Naive thymus-derived CD8-positive, alpha-beta T cell (primary cell): ENCODE measurements at regions not wholly inside any gene's neighbourhood (a gene's known extent, or its start where the extent isn't known, plus 50 kb on each side); places are given as distances from the start of the nearest gene placed in this dataset.

Source experiments
- ATAC-seq, 2 donors: fragments of 150-1000 bp; cut with Tn5 transposase in 1 of 2; sonication (Bioruptor Pico), chemical (Tn5 transposase) in 1 of 2; 1 replicate in 1 of 2; 2 replicates in 1 of 2; pipeline ENCODE4 v1.10.0; 2021; ENCODE audit warnings: mild to moderate bottlenecking in 2 of 2, moderate library complexity in 2 of 2
- POLR2A ChIA-PET: fragments of 350-600 bp; sonication (Branson Sonifier 250); formaldehyde crosslinking; loops from one replicate; lab custom pipeline; 2021; ENCODE audit warnings: antibody characterized with exemption; lab: Charles Lee
- DNase-seq, 10 donors: peaks; one replicate each; pipeline versions ENCODE4 v3.0.0 to v3.0.0-alpha.2; 2020 to 2022
- H3K27ac Mint-ChIP-seq, 10 donors: one replicate each; pipeline ENCODE4 v1.8.0; 2020 to 2022; ENCODE audit warnings: mild to moderate bottlenecking in 10 of 10, mixed read lengths in 10 of 10, moderate library complexity in 4 of 10, inconsistent platforms in 1 of 10
- H3K27me3 Mint-ChIP-seq, 5 donors: one replicate each; pipeline ENCODE4 v1.8.0; 2021 to 2022; ENCODE audit warnings: mixed read lengths in 5 of 5
- H3K36me3 Mint-ChIP-seq, 3 donors: one replicate each; pipeline ENCODE4 v1.8.0; 2020 to 2022; ENCODE audit warnings: mixed read lengths in 3 of 3, mild to moderate bottlenecking in 2 of 3, inconsistent platforms in 1 of 3
- H3K4me1 Mint-ChIP-seq, 4 donors: one replicate each; pipeline ENCODE4 v1.8.0; 2021 to 2022; ENCODE audit warnings: mixed read lengths in 4 of 4
- H3K4me3 Mint-ChIP-seq, 10 donors: one replicate each; pipeline ENCODE4 v1.8.0; 2020 to 2022; ENCODE audit warnings: mild to moderate bottlenecking in 10 of 10, mixed read lengths in 10 of 10, moderate library complexity in 6 of 10, inconsistent platforms in 1 of 10
- H3K9me3 Mint-ChIP-seq, 9 donors: one replicate each; pipeline ENCODE4 v1.8.0; 2020 to 2022; ENCODE audit warnings: mixed read lengths in 9 of 9, mild to moderate bottlenecking in 3 of 9, inconsistent platforms in 1 of 9, moderate library complexity in 1 of 9

GRCh38 chr11:37770145-37770544, 1172.1 kb upstream of the RAG2 start:
- ATAC-seq (no peak), DNase-seq (no peak)
- Mint-ChIP-seq H3K27me3 (no peaks in the 10 kb centered on the region), H3K4me3 (no peak overlapping the region), H3K9me3 (peaks cover 0 to 16% (median 9%) of the 10 kb centered on the region in 9 donors), H3K4me1 (no peaks in the 10 kb centered on the region), H3K27ac (no peak overlapping the region), H3K36me3 (no peaks in the 10 kb centered on the region)
- POLR2A ChIA-PET = no interaction called here

GRCh38 chr11:37762079-37762478, 1164.0 kb upstream of the RAG2 start:
- Mint-ChIP-seq H3K9me3 (peaks cover 0 to 33% (median 7%) of the 10 kb centered on the region in 9 donors), H3K4me1 (no peaks in the 10 kb centered on the region), H3K4me3 (no peak overlapping the region), H3K36me3 (no peaks in the 10 kb centered on the region), H3K27ac (no peak overlapping the region), H3K27me3 (no peaks in the 10 kb centered on the region)
- DNase-seq (no peak), ATAC-seq (no peak)
- POLR2A ChIA-PET = no interaction called here

- H3K27me3 Mint-ChIP-seq = no peaks in the 10 kb centered on the region
- ATAC-seq (no peak), DNase-seq (no peak)
- no peaks in the 10 kb centered on the region for H3K36me3 Mint-ChIP-seq
- POLR2A ChIA-PET = no interaction called here
- peaks cover 0 to 40% (median 8%) of the 10 kb centered on the region in 9 donors for H3K9me3 Mint-ChIP-seq
- no peak overlapping the region for H3K27ac Mint-ChIP-seq
- H3K4me3 Mint-ChIP-seq = no peak overlapping the region
- no peaks in the 10 kb centered on the region for H3K4me1 Mint-ChIP-seq
Measured at GRCh38 chr11:37755521-37755920, 1157.5 kb upstream of the RAG2 start.

- Mint-ChIP-seq H3K27me3 (no peaks in the 10 kb centered on the region), H3K4me1 (no peaks in the 10 kb centered on the region), H3K4me3 (no peak overlapping the region), H3K27ac (no peak overlapping the region), H3K9me3 (peaks cover 0 to 35% (median 7%) of the 10 kb centered on the region in 9 donors), H3K36me3 (no peaks in the 10 kb centered on the region)
- no peak for DNase-seq
- no peak for ATAC-seq
- POLR2A ChIA-PET = no interaction called here
Measured at GRCh38 chr11:37748641-37749040, 1150.6 kb upstream of the RAG2 start.

GRCh38 chr11:37747121-37747520, 1149.1 kb upstream of the RAG2 start:
- no peak for ATAC-seq
- no peaks in the 10 kb centered on the region for H3K27me3 Mint-ChIP-seq
- H3K4me1 Mint-ChIP-seq = no peaks in the 10 kb centered on the region
- H3K4me3 Mint-ChIP-seq = no peak overlapping the region
- no peak for DNase-seq
- H3K9me3 Mint-ChIP-seq = peaks cover 0 to 35% (median 8%) of the 10 kb centered on the region in 9 donors
- no peak overlapping the region for H3K27ac Mint-ChIP-seq
- no peaks in the 10 kb centered on the region for H3K36me3 Mint-ChIP-seq
- POLR2A ChIA-PET = no interaction called here

- DNase-seq (no peak), ATAC-seq (no peak)
- POLR2A ChIA-PET = no interaction called here
- Mint-ChIP-seq H3K9me3 (peaks cover 0 to 12% (median 7%) of the 10 kb centered on the region in 9 donors), H3K4me3 (no peak overlapping the region), H3K27ac (no peak overlapping the region), H3K36me3 (no peaks in the 10 kb centered on the region), H3K27me3 (no peaks in the 10 kb centered on the region), H3K4me1 (no peaks in the 10 kb centered on the region)
Measured at GRCh38 chr11:37727371-37727770, 1129.3 kb upstream of the RAG2 start.

GRCh38 chr11:37724315-37724714, 1126.3 kb upstream of the RAG2 start:
- no peaks in the 10 kb centered on the region for H3K27me3 Mint-ChIP-seq
- no peaks in the 10 kb centered on the region for H3K4me1 Mint-ChIP-seq
- H3K9me3 Mint-ChIP-seq = peaks cover 0 to 21% (median 7%) of the 10 kb centered on the region in 9 donors
- ATAC-seq = no peak
- no peak overlapping the region for H3K27ac Mint-ChIP-seq
- no peak overlapping the region for H3K4me3 Mint-ChIP-seq
- H3K36me3 Mint-ChIP-seq = no peaks in the 10 kb centered on the region
- POLR2A ChIA-PET = no interaction called here
- no peak for DNase-seq

GRCh38 chr11:37721485-37721884, 1123.4 kb upstream of the RAG2 start:
- Mint-ChIP-seq H3K9me3 (peaks cover 0 to 20% (median 7%) of the 10 kb centered on the region in 9 donors), H3K4me1 (no peaks in the 10 kb centered on the region), H3K36me3 (no peaks in the 10 kb centered on the region), H3K27ac (no peak overlapping the region), H3K4me3 (no peak overlapping the region), H3K27me3 (no peaks in the 10 kb centered on the region)
- DNase-seq = no peak
- POLR2A ChIA-PET = no interaction called here
- no peak for ATAC-seq

- no peak for DNase-seq
- no peaks in the 10 kb centered on the region for H3K27me3 Mint-ChIP-seq
- POLR2A ChIA-PET = no interaction called here
- no peaks in the 10 kb centered on the region for H3K36me3 Mint-ChIP-seq
- H3K4me1 Mint-ChIP-seq = no peaks in the 10 kb centered on the region
- peaks cover 0 to 15% (median 4%) of the 10 kb centered on the region in 9 donors for H3K9me3 Mint-ChIP-seq
- ATAC-seq = no peak
- H3K4me3 Mint-ChIP-seq = no peak overlapping the region
- no peak overlapping the region for H3K27ac Mint-ChIP-seq
Measured at GRCh38 chr11:37718431-37718999, 1120.5 kb upstream of the RAG2 start.

- H3K36me3 Mint-ChIP-seq = no peaks in the 10 kb centered on the region
- H3K4me3 Mint-ChIP-seq = no peak overlapping the region
- POLR2A ChIA-PET = no interaction called here
- H3K27ac Mint-ChIP-seq = no peak overlapping the region
- ATAC-seq (no peak), DNase-seq (no peak)
- H3K4me1 Mint-ChIP-seq = no peaks in the 10 kb centered on the region
- no peaks in the 10 kb centered on the region for H3K27me3 Mint-ChIP-seq
- H3K9me3 Mint-ChIP-seq = peaks cover 0 to 14% (median 0%) of the 10 kb centered on the region in 9 donors
Measured at GRCh38 chr11:37712251-37712650, 1114.2 kb upstream of the RAG2 start.

- H3K36me3 Mint-ChIP-seq = no peaks in the 10 kb centered on the region
Measured at GRCh38 chr11:37710031-37710430, 1112.0 kb upstream of the RAG2 start.

GRCh38 chr11:37704791-37705190, 1106.8 kb upstream of the RAG2 start:
- Mint-ChIP-seq H3K27ac (no peak overlapping the region), H3K4me1 (no peaks in the 10 kb centered on the region)
- POLR2A ChIA-PET = no interaction called here

More at GRCh38 chr11:37710031-37710430, 1112.0 kb upstream of the RAG2 start:
- ATAC-seq (no peak), DNase-seq (no peak)
- POLR2A ChIA-PET = no interaction called here
- H3K9me3 Mint-ChIP-seq = peaks cover 0 to 14% (median 2%) of the 10 kb centered on the region in 9 donors
- H3K4me3 Mint-ChIP-seq = no peak overlapping the region
- no peaks in the 10 kb centered on the region for H3K27me3 Mint-ChIP-seq
- H3K27ac Mint-ChIP-seq = no peak overlapping the region
- no peaks in the 10 kb centered on the region for H3K4me1 Mint-ChIP-seq

GRCh38 chr11:37699644-37700043, 1101.6 kb upstream of the RAG2 start:
- Mint-ChIP-seq H3K9me3 (peaks cover 9 to 28% (median 15%) of the 10 kb centered on the region in 9 donors), H3K27me3 (no peaks in the 10 kb centered on the region), H3K27ac (no peak overlapping the region), H3K36me3 (peaks cover 0 to 6% (median 0%) of the 10 kb centered on the region in 3 donors), H3K4me1 (no peaks in the 10 kb centered on the region), H3K4me3 (no peak overlapping the region)
- DNase-seq (no peak), ATAC-seq (no peak)
- POLR2A ChIA-PET = no interaction called here

More at GRCh38 chr11:37704791-37705190, 1106.8 kb upstream of the RAG2 start:
- DNase-seq = no peak
- ATAC-seq = no peak
- no peak overlapping the region for H3K4me3 Mint-ChIP-seq
- H3K9me3 Mint-ChIP-seq = peaks cover 0 to 14% (median 5%) of the 10 kb centered on the region in 9 donors
- no peaks in the 10 kb centered on the region for H3K27me3 Mint-ChIP-seq
- H3K36me3 Mint-ChIP-seq = no peaks in the 10 kb centered on the region

GRCh38 chr11:37695283-37695682, 1097.2 kb upstream of the RAG2 start:
- Mint-ChIP-seq H3K4me3 (no peak overlapping the region), H3K9me3 (peaks cover 10 to 41% (median 21%) of the 10 kb centered on the region in 9 donors), H3K36me3 (peaks cover 0 to 11% (median 0%) of the 10 kb centered on the region in 3 donors), H3K27me3 (no peaks in the 10 kb centered on the region), H3K4me1 (no peaks in the 10 kb centered on the region), H3K27ac (no peak overlapping the region)
- DNase-seq (no peak), ATAC-seq (no peak)
- POLR2A ChIA-PET = no interaction called here
